T47D (cell line): ENCODE measurements at regions not wholly inside any gene's neighbourhood (a gene's known extent, or its start where the extent isn't known, plus 50 kb on each side); places are given as distances from the start of the nearest gene placed in this dataset.

Source experiments
- DNase-seq, 2 experiments: peaks; one replicate each; pipeline versions ENCODE4 v3.0.0 to v3.0.0-alpha.2; 2011 to 2012; ENCODE audit warnings: low read depth in 1 of 2, low spot score in 1 of 2
- JUND ChIP-seq: IDR thresholded peaks from 2 replicates; pipeline ENCODE4 v1.6.1; 2012; ENCODE audit warnings: low read depth
- in situ Hi-C: cut with HindIII; loops from 2 replicates; pipeline ENCODE4 v1.10.0; 2016; ENCODE audit warnings: low sequenced_read_pairs, low pct_unique_long_range_greater_than_20kb

- TF ChIP-seq JUND, result no peak
- in situ Hi-C loops, result no loop called here
Observed at GRCh38 chr3:105032541-105032940, 334.2 kb upstream of the ALCAM start.

GRCh38 chr3:105033081-105033480 is 333.6 kb upstream of the ALCAM start:
- no peak for DNase-seq
- TF ChIP-seq JUND, result no peak
- in situ Hi-C loops, result no loop called here

More at GRCh38 chr3:105032541-105032940, 334.2 kb upstream of the ALCAM start:
- DNase-seq, result no peak

DNA sequence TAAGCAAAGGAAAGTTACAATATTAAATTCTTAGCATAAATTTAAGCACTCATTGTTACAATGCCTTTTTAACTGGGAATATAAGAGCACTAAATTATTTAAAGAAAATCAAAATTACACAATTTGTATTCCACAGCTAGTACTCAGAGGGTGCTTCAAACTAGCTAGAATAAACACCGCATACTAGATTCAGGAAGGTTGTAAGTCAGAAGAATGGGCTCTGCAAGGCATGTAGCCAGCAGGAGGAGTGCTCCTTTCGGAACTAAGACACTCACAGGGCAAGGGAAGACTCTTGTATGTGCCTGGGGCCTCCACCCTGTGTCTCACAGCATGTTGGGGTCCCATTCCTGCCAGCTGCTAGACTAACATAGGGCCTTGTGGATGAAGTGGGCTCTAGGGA is 327.7 kb upstream of the ALCAM start:
- no peak for DNase-seq
- in situ Hi-C loops, result no loop called here
- TF ChIP-seq JUND, result no peak

- no peak for DNase-seq
- TF ChIP-seq JUND, result no peak
- in situ Hi-C loops, result no loop called here
Observed at GRCh38 chr3:105040026-105040622, 326.6 kb upstream of the ALCAM start.

DNA sequence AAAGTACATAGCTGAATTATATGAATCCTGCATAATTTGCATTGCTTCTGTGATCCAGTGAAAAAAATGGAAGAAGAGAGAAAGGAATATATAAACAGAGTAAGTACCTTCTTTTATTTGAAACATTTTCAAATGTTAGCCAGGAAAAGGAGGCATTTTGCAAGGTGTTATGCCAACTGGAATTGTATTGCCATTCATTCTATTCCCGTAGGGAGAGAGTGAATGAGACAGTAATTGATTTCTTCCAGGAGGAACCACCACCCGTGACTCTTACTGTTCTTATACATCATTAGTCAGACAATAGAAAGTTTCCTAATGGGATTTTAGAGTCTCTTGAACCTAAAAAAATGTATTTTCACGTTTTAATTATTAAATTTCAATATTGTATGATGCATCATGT is 324.1 kb upstream of the ALCAM start:
- DNase-seq, result no peak
- no peak for TF ChIP-seq JUND
- in situ Hi-C loops, result no loop called here

- DNase-seq, result no peak
- no peak for TF ChIP-seq JUND
- in situ Hi-C loops, result no loop called here
Observed at GRCh38 chr3:105051111-105051510, 315.6 kb upstream of the ALCAM start.

- TF ChIP-seq JUND, result no peak
- in situ Hi-C loops, result no loop called here
Observed at GRCh38 chr3:105051972-105052371, 314.7 kb upstream of the ALCAM start.

DNA sequence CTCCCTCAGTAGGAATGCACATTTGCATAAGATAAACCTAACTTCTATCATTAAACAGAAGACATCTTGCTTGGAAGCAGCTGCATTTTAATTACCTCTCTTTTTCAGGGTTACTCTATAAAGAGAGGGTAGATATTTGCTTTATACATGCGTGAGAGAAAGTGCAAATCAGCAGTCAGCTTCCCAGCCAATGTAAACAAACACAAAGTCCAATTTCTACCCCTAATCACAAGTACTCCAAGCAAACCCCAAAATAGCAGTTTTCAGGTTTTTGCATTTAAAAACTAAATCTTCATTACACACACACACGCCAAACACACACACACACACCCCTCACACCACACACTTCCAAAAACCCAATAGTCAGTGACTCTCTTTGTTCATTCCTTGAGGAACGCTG is 303.9 kb upstream of the ALCAM start:
- no peak for DNase-seq
- in situ Hi-C loops, result no loop called here

More at GRCh38 chr3:105051972-105052371, 314.7 kb upstream of the ALCAM start:
- DNase-seq, result no peak

GRCh38 chr3:105065895-105066839 is 300.5 kb upstream of the ALCAM start:
- no peak for TF ChIP-seq JUND
- in situ Hi-C loops, result no loop called here
- no peak for DNase-seq

More for the DNA sequence above, 303.9 kb upstream of the ALCAM start:
- TF ChIP-seq JUND, result no peak

- in situ Hi-C loops, result no loop called here
- no peak for TF ChIP-seq JUND
- no peak for DNase-seq
Observed at GRCh38 chr3:105067361-105067760, 299.3 kb upstream of the ALCAM start.

DNA sequence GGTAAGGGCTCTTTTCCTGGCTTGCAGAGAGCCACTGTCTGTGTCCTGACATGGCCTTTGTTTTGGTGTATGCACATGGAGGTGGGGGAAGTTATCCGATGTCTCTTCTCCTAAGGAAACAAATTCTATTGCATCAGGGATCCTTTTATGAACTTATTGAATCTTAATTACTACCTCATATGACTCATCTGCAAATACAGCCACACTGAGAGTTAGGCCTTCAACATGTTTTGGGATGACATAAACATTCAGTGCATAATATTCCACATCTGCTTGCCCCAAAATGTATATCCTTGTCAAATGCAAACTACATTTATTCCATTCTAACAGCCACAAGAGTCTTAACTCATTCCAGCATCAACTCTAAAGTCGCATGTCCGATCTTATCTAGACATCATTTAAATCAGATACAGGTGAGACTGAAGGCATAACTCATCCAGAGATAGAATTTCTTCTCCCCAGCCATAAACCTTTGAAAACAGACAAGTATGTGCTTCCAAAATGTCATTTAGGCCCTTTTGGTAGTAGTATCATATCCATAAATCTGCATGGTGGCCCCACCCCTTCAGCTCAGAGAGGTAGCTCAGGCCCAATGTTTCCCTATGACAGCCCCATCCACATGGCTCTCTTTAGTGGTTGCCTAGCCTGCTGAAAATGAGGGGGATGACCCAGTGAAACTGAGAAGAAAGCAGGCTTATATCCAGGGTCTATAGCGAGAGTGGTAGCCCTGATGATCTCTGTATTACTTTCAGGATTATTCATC is 289.5 kb upstream of the ALCAM start:
- in situ Hi-C loops, result no loop called here
- no peak for TF ChIP-seq JUND
- no peak for DNase-seq

DNA sequence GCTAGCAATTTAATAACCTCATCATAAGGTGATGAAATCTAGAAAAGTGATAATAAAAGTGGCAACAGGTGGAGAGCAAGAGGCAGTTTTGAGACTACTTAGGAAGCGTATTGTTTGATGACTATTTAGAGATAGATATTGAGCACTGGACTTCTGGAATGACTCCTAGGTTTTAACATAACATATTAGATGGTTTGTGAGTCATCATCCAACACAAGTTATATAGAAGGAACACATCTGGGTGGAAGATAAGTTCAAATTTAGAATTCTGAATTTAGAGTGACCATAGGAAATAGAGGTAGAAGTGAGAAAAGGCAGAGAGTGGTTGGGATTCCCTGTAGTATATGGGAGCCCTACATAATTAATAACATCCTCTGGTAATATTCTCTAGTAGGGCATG is 282.8 kb upstream of the ALCAM start:
- in situ Hi-C loops, result no loop called here
- DNase-seq, result no peak
- no peak for TF ChIP-seq JUND

- in situ Hi-C loops, result no loop called here
- no peak for TF ChIP-seq JUND
- no peak for DNase-seq
Observed at GRCh38 chr3:105085506-105085905, 281.2 kb upstream of the ALCAM start.
